HG02798 (cell line): ENCODE measurements at regions not wholly inside any gene's neighbourhood (a gene's known extent, or its start where the extent isn't known, plus 50 kb on each side); places are given as distances from the start of the nearest gene placed in this dataset.

ENCODE experiments used
- ATAC-seq: cut with Tn5 transposase; IDR thresholded peaks from one replicate; pipeline ENCODE4 v1.9.1; 2021; ENCODE audit warnings: mild to moderate bottlenecking; ENCODE audit not compliant: unreplicated experiment, poor library complexity

DNA sequence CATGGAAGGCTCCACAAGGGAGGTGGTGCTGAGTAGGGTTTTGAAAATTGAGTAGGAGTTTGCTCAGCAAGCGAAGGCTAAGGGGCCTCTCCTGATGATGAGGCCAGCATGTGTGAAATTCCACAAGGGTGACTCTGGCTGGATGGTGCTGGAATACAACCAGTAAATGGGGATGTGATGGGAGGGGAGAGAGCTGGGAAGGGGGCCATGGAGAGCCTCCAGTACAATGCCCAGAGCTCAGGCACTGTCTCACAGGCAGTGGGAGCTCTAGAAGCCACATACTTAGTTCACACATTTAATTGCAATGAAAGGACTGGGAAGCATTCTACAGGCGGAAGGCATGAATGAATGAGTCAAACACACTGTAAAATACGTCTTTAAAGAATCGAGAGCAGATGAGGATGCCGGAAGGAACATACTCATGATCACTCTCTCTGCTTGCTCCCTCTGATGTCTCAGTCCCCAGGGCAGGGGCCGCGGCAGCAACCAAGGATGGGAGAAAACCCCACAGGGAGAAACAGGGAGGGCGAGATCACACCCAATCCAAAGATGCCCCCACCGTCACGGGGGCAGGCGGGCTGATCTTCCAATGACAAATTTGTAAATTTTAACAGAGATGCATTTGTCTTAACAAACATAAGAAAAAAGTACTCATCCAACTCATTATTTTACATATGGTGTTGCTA, 261.0 kb downstream of the NSG2 start:
- ATAC-seq, result no peak

DNA sequence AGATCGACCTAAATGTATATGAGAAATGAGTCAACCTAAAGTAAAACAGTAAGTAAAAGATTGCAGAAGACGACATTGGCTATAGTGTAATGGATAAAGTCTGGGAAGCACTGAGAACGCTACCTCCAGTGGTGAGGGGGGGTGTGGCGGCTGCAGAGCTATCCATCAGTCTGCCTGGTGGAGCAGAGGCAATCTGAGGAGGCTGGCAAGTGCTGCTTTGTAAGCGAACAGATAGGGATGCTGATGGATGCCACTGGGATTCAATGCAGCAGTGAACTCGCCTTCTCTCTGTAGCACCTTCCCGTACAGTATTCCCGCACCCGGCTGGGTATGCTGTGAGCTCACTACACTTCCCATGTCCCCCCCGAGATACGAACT, 261.5 kb downstream of the NSG2 start:
- ATAC-seq, result no peak

DNA sequence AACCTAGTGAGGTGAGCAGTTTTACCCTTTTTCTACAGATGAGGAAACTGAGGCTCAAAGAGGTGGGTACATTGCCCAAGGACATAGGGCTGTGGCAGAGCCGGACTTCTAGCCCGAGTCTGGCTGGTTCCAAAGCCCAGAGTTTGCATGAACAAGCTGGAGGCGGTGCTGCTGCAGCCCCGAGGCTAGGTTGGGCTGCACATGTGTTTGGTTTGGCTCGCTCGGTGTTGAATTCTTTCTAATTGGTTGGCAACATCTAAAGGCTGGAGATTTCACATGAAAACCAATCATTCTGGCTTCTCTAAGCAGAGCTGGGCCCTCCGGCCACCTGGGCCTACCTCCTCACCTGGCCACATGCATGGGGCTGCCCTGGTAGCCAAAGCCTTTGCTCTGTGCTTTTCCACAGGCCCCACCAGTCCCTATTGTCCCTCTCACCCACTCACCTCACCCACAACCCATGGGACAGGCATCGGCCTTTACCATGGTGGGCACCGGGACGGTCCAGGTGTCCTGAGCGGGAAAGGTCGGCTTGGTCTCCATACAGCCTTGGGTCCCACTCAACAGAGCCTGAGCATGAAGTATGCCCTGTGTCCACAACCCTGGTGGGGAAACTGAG, 262.3 kb downstream of the NSG2 start:
- ATAC-seq, result no peak

DNA sequence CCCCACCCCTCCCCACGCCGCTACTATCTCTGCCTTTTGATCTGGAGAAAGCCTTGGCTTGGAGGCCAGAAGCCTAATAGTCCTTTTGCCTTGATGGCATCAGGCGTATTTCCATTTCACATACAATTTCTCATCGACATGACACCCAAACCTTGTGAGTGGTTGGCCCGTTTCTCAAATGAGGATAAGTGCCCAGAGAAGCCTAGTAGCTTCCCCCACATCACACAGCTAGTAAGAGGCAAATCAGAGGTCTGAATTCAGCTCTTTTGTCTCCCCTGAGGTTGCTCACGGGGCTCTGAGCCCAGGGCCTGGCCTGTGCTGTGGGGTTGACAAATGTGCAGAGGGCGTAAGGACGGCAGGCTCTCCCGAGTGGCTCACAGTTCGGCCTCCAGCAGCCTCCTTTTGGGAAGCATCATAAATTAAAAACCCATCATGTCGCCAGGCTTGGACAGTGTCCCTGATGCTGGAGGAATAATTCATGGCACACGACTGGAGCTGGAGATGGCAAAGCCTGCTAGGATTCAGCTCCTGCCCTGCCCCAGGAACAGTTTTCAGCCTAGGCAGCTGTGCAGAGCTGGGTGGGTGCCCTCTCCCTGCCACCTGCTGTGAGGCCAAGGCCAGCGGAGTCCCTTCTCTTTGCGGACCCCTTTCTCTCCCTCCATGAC, 263.8 kb downstream of the NSG2 start:
- ATAC-seq, result no peak

DNA sequence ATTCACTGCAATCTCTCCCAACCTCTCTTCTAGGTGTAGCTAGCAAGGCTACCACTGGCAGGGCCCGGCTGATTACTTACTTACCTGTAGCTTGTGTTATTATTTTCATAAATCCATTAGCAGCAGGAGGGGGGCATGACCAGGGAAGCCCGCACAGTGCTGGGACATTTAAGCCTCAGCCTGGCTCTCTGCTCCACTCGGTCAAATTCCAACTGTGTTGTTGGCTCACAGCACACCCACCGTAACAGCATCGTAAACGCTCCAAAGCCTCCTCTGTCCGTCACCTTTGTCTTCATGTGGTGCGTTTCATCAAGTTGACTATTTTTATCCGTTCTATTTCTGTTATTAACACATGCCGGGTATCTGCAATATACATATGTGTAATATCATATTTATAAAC, 264.7 kb downstream of the NSG2 start:
- ATAC-seq, result no peak

DNA sequence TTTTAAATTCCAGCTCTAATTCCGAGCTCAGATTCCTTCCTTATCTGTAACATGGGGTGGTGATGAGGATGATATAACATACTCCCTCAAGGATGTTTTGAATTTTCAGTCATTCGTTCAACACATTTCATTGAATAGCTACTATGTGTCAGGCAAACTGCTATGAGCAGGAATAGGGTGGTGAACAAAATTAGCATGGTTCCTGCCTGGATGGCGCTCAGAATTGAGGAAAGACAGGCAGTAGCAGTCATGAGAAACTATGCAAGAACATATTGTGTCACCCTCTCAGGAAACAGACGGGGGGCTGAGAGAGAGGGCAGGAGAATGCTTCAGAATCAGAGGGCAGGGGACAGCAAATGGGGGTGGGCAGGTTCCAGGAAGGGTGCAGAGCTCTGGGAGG, 265.2 kb downstream of the NSG2 start:
- ATAC-seq, result no peak

DNA sequence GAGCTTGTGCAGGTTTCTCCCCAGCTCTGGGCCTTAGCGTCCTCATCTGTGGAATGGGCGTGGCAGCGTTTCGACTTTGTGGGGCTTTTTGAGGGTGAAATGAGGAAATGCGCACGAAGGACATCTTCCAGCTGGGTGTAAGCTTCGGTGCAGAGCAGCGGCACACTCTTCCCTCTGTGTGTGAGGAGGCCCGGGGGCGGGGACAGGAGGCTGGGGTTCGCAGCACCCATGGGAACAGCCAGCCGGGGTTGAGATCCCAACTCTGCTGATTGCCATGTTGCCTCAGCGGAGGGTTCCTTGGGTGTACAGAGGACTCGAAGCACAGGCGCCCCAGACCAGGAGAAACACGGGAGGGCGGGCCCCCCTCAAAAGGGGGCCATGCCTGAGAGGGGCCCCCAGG, 265.6 kb downstream of the NSG2 start:
- no peak for ATAC-seq

DNA sequence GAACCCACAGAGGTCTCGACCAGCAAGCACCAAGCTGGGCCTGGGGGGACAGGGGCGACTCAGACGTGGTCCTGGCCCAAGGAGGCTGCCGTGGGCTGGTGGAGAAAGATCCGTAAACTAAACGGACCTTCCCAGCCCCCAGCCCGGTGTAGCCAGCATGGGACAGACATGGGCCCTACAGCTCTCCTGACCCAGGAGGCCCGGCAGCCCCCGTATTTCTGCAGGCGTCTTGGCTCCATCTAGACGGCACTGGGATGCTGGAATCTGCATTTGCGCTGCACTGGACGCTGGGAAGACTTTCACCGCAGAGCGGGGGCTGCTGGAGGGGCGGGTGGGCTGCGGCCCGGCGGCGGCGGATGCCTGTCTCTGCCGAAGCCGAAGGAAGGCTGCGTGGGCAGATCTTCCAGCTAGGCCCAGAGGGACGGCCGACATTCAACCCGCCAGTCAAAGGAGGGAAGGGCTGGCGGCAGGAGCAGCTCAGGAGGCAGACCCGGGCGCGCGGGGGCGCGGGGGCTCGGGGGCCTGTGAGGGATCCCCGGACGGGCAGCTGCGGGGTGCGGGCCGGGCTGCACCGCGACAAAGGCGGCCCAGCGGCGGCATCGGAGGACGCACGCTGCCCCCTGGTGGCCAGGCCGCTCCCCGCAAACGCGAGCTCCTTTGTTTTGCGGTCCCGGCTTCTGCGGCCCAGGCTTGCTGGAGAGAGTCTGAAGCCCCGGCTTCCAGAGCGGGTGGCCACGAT, 266.2 kb downstream of the NSG2 start:
- peak; percentile 80 for ATAC-seq

DNA sequence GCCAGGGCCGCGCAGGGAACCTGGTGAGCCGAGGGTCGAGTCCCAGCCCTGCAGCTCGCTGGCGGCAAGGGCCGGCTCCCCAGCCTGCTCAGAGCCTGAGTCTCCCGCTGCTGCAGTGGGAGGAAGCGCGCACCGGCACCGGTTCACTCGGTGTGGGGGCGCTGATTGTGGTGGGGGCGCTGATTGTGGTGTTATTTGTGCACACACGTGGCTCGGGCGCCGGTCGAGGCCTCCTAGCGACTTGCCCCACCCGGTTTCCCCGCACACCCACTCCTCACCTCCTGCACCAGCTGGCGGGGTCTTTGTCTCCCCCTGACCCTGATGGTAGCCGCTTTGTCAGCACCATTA, 266.7 kb downstream of the NSG2 start:
- ATAC-seq, result no peak

DNA sequence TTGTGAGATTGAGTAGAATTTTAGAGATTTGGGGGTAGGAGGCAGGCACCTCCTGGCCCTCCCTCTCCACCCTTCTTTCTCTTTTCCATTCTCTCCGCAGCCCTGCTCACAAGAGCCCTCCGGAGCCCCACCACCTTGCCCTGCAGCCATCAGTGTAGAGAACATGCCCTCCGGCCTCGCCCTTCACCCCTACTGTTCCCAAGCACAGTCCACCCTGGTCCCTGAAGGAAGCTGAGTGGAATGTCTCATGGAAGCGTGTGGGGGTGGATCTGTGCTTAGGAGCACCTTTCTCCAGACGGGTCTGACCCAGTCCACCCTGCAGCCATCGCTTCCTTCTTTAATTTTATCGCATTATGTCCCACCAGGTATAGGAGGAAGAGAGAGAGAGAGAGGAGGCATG, 267.1 kb downstream of the NSG2 start:
- ATAC-seq, result no peak

DNA sequence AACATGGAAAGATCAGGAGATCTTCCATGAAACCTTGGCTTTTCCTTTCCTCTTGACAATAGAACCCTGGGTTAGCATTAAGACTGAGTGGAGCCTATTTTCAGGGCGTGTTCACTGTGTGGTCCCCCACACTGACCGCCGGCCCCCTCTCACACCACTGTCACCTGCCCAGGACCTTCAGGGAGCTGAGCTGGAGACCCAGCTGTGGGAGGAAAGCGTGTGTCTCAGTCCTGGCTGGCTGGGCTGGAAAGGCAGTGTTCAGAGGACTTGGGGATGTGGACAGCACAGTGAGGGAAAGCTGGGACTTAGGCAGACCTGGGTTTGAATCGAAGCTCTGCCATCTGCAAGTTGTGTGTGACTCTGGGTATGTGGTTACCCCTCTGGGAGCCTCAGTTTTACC, 268.1 kb downstream of the NSG2 start:
- ATAC-seq, result no peak

DNA sequence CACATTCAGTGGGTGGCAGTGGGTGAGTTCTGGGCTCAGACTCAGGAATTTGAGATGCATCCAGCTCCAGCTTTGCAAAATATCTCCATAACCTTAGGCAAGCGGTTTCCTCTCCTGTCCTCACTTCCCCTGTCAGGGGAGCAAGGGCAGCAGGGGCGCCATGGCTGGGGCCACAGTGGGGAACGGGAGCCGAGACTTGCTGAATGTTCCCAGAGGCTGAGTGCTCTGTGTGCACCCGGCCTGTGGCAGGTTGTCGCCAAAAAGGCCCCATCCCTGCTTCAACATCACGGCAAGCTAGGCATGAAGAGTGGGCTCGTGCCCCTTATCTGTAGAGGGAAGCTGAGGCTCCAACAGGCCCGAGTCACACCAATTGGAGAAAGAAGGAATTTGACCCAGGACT, 268.8 kb downstream of the NSG2 start:
- no peak for ATAC-seq

DNA sequence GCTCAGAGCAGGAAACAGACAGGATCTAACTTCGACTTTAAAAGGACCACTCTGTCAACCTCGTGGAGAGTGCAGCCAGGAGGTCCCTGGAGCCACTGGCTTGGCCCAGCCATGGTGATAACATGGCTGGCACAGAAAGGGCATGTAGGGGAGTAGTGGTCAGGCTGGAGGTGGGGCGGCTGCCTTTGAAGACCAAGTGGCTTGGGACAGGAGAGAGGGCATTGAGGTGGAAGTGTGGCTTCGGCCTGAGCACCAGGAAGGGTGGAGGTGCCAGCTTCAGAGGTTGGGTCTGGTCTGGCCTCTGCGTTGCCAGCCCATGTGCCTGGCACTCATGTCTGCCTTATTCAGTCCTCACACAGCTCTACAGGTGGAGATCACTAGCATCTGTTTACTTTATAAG, 270.0 kb downstream of the NSG2 start:
- no peak for ATAC-seq

DNA sequence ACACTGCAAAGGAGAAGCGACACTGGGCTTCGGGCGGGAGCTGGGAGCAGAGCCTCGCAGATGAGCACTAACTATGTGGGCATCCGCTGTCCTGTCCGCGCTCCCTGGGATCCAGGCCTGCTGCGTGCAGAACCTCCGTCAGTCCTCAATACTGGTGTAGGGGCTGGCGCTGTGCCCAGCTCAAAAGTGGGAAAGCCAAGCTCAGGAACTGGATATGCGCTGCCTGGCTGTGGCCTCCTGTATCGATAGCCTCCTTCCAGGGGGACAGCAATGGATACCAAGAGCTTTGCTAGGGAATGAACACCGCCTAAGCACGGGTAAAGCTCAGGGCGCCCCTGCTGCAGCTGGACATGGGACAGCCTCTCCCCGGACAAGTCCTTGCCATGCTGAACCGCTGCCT, 270.4 kb downstream of the NSG2 start:
- no peak for ATAC-seq

DNA sequence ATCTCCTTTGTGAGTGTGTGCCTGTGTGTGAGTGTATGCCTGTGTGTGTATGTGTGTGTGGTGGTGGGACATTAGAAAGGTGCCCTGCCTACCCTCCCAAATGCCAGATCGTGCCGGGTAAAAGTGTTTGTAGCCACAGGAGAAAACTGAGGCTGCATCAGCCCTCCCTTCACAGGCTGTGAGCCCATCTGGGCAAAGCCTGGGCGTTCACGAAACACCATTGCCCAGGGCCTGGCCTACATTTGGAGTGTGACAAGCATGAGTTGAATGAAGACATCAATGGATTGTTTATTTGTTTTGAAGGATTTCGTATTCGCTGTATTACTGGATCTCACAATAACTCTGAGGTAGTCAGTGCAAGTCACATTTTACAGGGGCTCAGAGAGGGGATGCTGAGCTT, 270.8 kb downstream of the NSG2 start:
- ATAC-seq, result no peak

DNA sequence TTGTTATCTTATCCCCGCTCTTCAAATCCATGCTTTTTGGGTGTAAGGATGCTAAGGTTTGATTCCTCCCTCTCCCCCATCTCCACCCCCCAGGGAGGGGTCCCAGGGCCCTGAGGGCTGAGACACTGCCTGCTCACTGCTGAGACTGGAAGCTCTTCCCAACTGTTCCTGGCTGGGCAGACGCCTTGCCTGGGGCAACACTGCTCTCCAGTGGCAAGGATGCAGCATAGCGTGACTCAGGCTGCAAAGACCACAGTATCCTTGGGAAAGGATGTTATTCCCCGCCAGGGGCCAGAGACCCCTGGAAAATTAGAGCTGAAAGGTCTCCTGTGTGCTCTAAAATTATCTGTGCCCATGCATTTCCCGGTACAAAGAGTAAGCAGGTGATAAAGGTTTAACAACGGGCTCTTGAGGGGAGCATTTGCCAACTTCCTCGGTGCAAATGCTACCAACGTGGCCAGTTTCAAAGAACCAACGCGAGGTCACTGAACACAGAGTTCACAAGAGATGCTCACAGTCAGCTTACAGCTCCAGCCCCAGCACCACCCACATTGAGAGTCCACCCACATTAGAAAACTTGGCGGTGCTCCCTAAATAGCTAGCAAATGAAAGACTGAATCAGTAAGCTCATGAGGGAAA, 271.9 kb downstream of the NSG2 start:
- peak; percentile 44 for ATAC-seq

DNA sequence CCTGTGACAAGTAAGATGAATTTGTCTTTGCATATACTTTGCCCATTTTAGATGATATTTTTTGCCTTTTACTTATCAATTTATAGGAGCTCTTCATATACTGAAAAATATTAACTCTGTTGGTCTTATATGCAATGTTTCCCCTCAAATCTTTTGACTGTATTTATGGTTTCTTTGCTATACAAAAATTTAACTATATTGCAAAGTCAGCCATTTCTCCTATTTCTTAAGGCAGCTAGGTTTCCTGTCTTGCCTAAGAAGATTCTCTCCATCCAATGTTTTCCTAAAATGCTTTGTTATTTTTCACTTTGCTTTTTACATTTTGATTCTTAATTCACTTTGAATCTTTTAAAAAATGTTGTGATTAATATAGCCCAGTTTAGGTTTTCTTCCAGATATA, 273.1 kb downstream of the NSG2 start:
- ATAC-seq, result no peak

DNA sequence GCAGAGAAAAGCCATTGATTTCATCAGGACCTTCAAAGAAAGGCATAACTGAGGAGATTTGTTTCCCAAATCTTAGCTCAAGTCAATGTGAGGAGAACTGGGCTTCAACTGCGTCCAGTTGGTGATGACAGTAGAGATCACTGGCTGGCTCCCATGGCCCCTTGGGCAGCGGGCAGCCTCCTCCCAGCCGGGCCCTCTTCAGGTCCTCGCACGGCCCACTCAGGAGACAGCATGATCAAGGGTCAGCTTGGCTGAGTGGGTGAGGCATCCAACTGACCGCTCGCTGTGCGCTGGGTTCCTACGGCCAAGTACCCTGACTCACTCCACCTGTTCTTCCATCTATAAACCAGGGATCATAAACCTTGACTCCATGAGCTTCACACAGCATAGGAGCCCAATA, 274.0 kb downstream of the NSG2 start:
- no peak for ATAC-seq

DNA sequence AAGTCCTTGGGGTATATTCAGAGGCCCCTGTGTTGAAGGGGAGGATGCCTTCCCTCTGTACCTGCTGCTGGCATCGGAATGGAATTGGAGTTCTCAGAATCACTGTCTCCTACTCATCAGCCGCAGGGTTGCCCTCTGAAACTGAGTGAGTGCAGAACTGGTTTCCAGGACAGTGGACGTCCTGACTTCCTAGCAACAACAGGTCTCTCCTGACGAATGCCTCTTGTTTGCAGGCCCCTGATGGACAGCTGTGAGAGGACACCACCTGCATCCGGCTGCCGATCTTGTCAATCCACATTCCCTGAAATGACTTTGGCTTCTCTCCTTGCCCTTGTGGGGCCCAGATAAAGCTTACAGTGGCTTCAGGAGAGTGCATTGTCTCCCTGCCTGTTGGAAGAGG, 274.5 kb downstream of the NSG2 start:
- no peak for ATAC-seq

DNA sequence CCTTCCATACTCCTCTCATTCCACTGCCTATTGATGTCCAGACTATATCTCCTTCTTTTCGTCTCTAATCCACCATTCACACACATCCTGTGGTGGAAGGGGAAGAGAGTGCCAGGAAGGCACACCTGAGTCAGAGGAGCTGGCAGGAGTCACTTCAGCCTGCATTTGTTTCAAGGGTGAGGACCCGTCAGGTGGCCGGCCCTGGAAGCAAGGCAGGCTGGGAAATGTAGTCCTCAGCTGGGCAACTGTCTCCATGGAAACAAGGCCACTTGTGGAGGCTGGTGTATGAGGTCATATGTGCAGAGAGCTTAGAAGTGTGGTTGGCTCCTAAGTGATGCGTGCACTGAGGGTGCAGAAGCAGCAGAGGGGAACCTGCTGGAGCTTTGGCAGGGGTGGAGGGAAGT, 278.4 kb downstream of the NSG2 start:
- peak; percentile 72 for ATAC-seq

DNA sequence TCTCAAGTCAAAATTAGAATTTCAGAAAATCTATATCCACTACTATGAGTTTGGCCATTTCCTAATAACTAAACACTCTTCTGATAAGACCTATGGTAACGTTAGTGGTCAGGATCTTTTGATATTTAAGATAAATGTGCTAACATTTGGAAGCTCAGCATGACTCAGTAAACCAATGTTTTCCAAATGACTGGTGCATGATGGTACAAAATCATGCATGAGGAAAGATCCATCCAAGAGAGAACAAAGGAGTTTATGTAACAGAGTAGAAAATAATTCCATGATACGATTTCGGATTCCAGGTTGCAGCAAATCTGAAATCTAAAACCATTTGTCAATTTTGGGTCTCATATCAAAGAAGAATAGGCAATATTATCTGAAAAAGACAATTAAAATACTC, 279.2 kb downstream of the NSG2 start:
- no peak for ATAC-seq
